ENCODE measurements at regions not wholly inside any gene's neighbourhood (a gene's known extent, or its start where the extent isn't known, plus 50 kb on each side); places are given as distances from the start of the nearest gene placed in this dataset.

DNA sequence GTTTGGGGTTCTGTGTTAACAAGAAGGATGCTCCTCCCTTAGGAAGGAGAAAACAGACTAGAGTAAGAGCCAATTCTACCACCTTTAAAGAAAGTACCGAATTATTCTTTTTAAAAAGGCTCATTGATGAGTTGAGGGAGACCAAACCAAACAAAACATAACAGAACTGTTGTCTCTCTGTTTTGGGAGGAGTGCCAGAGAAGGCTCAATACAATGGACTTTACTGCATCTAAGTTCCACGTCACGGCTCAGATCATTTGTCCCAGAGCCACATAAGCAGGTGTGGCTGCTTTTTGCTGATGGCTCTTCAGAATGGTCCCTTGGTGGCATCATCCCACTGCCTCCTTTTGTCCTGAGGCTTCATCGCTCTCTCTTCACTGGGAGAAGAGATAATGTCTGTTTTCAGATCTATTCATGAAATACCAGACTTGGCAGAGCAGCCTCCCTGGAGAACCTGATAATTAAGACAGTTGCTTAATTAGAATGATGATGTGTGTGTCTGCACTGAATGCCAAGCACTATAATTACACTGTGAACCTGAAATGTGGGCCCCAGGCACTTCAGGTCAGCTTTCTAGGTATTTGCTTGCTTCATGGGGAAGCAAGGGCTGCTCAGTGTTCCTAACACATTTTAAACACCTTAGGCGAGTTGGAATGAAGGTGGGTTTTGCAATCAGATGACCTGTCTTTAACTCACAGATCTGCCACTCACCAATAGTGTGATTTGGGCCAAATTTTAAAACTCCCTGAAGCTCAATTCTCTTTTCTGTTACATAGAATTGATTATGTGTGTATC is 335.2 kb upstream of the MCTP2 start:
- TF ChIP-seq, protein P1, sequence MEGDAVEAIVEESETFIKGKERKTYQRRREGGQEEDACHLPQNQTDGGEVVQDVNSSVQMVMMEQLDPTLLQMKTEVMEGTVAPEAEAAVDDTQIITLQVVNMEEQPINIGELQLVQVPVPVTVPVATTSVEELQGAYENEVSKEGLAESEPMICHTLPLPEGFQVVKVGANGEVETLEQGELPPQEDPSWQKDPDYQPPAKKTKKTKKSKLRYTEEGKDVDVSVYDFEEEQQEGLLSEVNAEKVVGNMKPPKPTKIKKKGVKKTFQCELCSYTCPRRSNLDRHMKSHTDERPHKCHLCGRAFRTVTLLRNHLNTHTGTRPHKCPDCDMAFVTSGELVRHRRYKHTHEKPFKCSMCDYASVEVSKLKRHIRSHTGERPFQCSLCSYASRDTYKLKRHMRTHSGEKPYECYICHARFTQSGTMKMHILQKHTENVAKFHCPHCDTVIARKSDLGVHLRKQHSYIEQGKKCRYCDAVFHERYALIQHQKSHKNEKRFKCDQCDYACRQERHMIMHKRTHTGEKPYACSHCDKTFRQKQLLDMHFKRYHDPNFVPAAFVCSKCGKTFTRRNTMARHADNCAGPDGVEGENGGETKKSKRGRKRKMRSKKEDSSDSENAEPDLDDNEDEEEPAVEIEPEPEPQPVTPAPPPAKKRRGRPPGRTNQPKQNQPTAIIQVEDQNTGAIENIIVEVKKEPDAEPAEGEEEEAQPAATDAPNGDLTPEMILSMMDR (IDR thresholded peaks at IDR 0.05), result no peak
- ATAC-seq (ENCODE audit: low FRiP score), result no peak
- no peak for DNase-seq (ENCODE audit: low spot score)

DNA sequence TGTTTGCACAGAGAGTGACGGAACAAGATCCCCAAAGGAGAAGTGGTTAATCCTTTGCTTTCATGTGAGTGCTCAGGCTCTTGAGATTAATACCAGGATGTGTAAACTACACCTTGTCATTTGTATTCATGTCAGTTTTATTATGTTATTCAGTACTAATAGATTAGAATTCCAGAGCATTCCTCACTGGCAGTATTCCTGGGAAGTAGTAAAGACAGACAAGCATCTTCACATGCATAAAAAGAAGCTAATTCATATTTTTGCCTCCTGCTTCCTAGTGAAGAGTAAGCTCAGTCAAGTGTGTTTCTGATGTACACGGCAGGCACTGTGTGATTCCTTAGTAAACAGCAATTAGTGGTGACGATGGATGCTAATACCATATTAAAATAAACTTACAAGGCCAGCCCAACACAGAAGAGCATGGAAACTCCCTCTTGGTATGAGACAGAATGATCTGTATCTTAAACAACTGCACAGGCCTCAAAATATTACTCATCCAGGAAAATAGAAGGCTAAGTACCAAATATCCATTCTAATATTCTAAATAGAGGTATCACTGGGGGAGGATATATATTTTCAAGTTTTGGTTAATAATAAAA is 336.8 kb upstream of the MCTP2 start:
- no peak for ATAC-seq (ENCODE audit: low FRiP score)
- DNase-seq (ENCODE audit: low spot score), result no peak
- TF ChIP-seq, protein P1 (IDR thresholded peaks at IDR 0.05), result no peak

DNA sequence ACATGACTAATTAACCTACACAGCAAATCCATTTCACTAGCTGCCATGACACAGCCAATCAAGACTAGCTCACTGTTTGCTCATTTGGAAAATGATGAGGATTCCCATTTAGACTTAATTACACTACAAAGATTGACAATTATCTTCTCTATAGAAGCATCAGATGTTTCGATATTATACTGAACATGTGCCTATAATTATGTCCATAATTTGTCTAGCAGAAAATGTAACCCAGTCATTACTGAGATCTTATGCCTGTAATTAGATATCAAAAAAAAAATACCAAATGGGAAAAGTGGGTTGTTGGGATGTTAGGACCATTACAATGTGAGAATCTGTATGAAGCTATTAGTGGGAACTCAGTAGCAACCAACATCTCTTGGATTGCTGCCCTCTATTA is 344.2 kb upstream of the MCTP2 start:
- DNase-seq (ENCODE audit: low spot score), result no peak
- TF ChIP-seq, protein P1 (IDR thresholded peaks at IDR 0.05), result no peak
- ATAC-seq (ENCODE audit: low FRiP score), result no peak

DNA sequence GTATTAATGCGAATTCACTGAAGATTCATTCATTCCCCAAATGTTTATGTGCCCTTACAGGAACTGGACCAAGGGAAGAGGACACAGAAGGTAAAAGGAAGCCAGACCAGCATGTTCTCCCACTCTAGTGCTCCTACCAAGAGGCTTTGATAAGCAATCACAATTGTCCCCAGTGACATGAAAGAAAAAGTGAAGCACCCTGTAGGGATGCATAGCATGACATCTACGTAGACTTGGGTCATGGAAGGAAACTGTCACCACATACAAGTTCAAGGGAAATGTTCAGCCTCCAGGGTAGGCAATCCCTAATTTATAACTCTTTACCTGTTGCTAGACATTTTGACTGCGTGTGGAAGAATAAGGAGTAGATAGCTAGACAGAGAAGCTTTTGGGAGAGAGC is 348.6 kb upstream of the MCTP2 start:
- ATAC-seq (ENCODE audit: low FRiP score), result no peak
- TF ChIP-seq, protein P1 (IDR thresholded peaks at IDR 0.05), result no peak
- DNase-seq (ENCODE audit: low spot score), result no peak

DNA sequence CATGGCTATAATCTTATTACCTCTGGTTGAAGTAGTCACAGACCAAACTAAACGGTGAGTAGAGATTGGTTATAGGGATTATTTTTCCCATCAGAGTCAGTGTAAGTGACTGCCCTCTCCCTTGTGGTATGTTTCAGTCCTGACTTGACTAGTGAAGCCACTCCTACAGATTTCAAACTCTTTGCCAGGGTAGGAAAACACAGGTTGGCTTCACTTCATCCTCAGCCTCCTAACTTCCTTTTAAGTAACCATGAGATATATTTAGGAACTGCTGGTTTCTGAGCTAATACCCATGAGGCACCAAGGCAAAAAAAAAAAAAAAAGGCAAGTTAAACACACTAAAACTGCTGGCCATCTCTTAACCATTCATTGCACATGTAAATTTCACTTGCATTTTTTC is 349.2 kb upstream of the MCTP2 start:
- TF ChIP-seq, protein P1 (IDR thresholded peaks at IDR 0.05), result no peak
- no peak for DNase-seq (ENCODE audit: low spot score)
- ATAC-seq (ENCODE audit: low FRiP score), result no peak

DNA sequence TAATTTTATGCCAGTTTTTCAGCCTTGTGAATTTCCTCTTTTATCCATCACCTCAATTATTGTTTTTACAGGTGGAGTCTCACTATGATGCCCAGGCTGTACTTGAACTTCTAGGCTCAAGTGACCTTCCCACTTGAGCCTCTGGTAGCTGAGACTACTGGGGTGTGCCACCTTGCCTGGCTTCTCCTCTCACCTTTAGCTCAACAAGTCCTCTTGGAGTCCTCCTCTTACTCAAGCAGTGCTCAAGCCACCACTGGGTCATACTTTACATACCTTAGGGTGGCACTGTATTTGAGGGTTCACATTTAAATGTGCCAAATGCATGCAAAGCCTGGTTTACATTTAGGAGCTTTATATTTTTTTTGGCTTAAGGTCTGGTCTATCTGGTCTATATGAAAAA is 350.1 kb upstream of the MCTP2 start:
- ATAC-seq (ENCODE audit: low FRiP score), result no peak
- DNase-seq (ENCODE audit: low spot score), result no peak
- TF ChIP-seq, protein P1 (IDR thresholded peaks at IDR 0.05), result no peak

DNA sequence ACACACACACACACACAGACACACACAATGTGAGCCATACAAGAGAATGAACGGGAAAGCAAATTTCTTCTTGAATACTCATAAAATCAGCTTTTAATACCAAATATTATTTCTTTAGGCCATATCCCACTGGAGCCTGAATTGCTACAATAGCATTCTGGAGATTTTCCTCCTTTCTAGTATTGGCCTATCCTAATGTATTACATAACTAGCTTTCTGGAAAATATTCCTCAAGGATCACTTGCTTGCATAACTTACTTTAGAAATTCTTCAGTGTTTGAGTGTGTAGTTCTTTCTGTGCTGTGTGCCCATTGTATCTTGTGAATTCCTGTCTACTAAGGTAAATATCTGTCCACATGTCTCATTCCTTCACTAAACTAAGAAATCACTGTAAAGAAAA is 351.0 kb upstream of the MCTP2 start:
- TF ChIP-seq, protein P1 (IDR thresholded peaks at IDR 0.05), result no peak
- no peak for DNase-seq (ENCODE audit: low spot score)
- ATAC-seq (ENCODE audit: low FRiP score), result no peak
